ENCODE measurements at regions not wholly inside any gene's neighbourhood (a gene's known extent, or its start where the extent isn't known, plus 50 kb on each side); places are given as distances from the start of the nearest gene placed in this dataset.

GRCh38 chr15:88391006-88391405 lies 76.2 kb downstream of the MRPL46 start:
- peaks cover 0 to under 1% (median under 1%) of the 10 kb centered on the region in 4 experiments; a peak in 1 of 7 replicates for H3K4me1 ChIP-seq (replicated peaks in 1 of 4; ENCODE audit: control insufficient read depth in 3 of 4, insufficient read depth in 4 of 4, low read length in 3 of 4)
- no peak overlapping the region for H3K9ac ChIP-seq (replicated peaks in 1 of 4; ENCODE audit: extremely low read depth in 1 of 4, low read depth in 3 of 4, low read length in 3 of 4)
- no peak overlapping the region for H3K14ac ChIP-seq (ENCODE audit: insufficient read length)
- H3K9me3 ChIP-seq (ENCODE audit: insufficient read depth in 2 of 2, low read depth in 1 of 2, low read length in 1 of 2) = 0 out of 4 replicates have a peak, but pooled peaks cover 0 to 3% of the 10 kb centered on the region in 2 experiments
- H3K4me2 ChIP-seq (ENCODE audit: insufficient read depth in 1 of 2, low read depth in 2 of 2, low read length in 2 of 2) = no peak overlapping the region
- H4K5ac ChIP-seq (ENCODE audit: insufficient read length, low read depth, low read length) = no peak overlapping the region
- no peak overlapping the region for H2BK120ac ChIP-seq (replicated peaks; ENCODE audit: low read depth, low read length)
- H3K56ac ChIP-seq (replicated peaks; ENCODE audit: insufficient read length, low read depth, low read length) = no peak overlapping the region
- no peak overlapping the region for H4K91ac ChIP-seq (replicated peaks; ENCODE audit: insufficient read length, low read length)
- no peaks in the 10 kb centered on the region for H3K79me2 ChIP-seq (ENCODE audit: control insufficient read depth in 1 of 2, insufficient read depth in 2 of 2, low read length in 2 of 2)
- no peak overlapping the region for H3K27ac ChIP-seq (ENCODE audit: low read depth, low read length)
- no peak overlapping the region for H2BK5ac ChIP-seq (ENCODE audit: low read depth, low read length)
- H3K23ac ChIP-seq (ENCODE audit: insufficient read length) = no peak overlapping the region
- DNase-seq (ENCODE audit: low read depth in 1 of 2, low spot score in 2 of 2) (no peak), FAIRE-seq (no peak)
- H3K23me2 ChIP-seq (ENCODE audit: low read depth, low read length) = no peaks in the 10 kb centered on the region
- H2AFZ ChIP-seq (ENCODE audit: low read length) = no peak overlapping the region
- WGBS, 2 experiments (ENCODE audit: extremely low coverage in 1 of 2, insufficient coverage in 1 of 2, insufficient read length in 1 of 2, insufficient replicate concordance in 2 of 2, low coverage in 1 of 2, low lambda C conversion rate in 2 of 2, missing lambda C conversion rate in 1 of 2) = 89% methylated on average over 12 of the region's 12 CpGs; no CpG with 5 or more reads in 1 of the 2 experiments
- no peak overlapping the region; the same call in 1 of the 2 replicates for H4K8ac ChIP-seq (ENCODE audit: extremely low read depth, insufficient read depth, low read length)
- H3K4me3 ChIP-seq (ENCODE audit: extremely low read depth in 1 of 4, insufficient read depth in 2 of 4, low read depth in 3 of 4, low read length in 4 of 4) = no peak overlapping the region
- H3K36me3 ChIP-seq (ENCODE audit: control insufficient read depth in 2 of 4, insufficient read depth in 4 of 4, low read length in 3 of 4) = no peaks in the 10 kb centered on the region
- no peak overlapping the region for H2BK20ac ChIP-seq (ENCODE audit: low read length)
- no peaks in the 10 kb centered on the region; a peak in 1 of 7 replicates for H3K27me3 ChIP-seq (replicated peaks in 1 of 4; ENCODE audit: control insufficient read depth in 3 of 4, extremely low read depth in 1 of 4, insufficient read depth in 3 of 4, low read length in 3 of 4)
- no peaks in the 10 kb centered on the region for H3K79me1 ChIP-seq (ENCODE audit: low read depth, low read length)
- H2BK15ac ChIP-seq (ENCODE audit: low read length) = no peak overlapping the region
- H2AK5ac ChIP-seq (ENCODE audit: low read depth, low read length) = no peak overlapping the region
- CTCF ChIA-PET (ENCODE audit: partially characterized antibody) = interaction anchor here (0.9 to 2.9 kb wide), 2 partner anchors 10 to 60 kb away, joined by 3 to 8 read pairs; no protein-coding TSS in a partner anchor
- POLR2A ChIA-PET (ENCODE audit: partially characterized antibody) = no interaction called here
- no peak overlapping the region for H3K4ac ChIP-seq (replicated peaks; ENCODE audit: insufficient read length, low read depth, low read length)
- no peak overlapping the region for H3K18ac ChIP-seq (ENCODE audit: extremely low read depth, low read length)
- no peak overlapping the region for H2BK12ac ChIP-seq (ENCODE audit: low read depth, low read length)
- H4K20me1 ChIP-seq (replicated peaks in 1 of 2; ENCODE audit: control insufficient read depth in 1 of 2, insufficient read depth in 2 of 2, low read length in 2 of 2) = no peaks in the 10 kb centered on the region
- TF ChIP-seq YY1 (IDR thresholded peaks at IDR 0.05; ENCODE audit: low read depth, low read length) = no peak
- TF ChIP-seq SIRT6 (IDR thresholded peaks at IDR 0.05; ENCODE audit: low read length) = no peak
- TF ChIP-seq, protein P1, sequence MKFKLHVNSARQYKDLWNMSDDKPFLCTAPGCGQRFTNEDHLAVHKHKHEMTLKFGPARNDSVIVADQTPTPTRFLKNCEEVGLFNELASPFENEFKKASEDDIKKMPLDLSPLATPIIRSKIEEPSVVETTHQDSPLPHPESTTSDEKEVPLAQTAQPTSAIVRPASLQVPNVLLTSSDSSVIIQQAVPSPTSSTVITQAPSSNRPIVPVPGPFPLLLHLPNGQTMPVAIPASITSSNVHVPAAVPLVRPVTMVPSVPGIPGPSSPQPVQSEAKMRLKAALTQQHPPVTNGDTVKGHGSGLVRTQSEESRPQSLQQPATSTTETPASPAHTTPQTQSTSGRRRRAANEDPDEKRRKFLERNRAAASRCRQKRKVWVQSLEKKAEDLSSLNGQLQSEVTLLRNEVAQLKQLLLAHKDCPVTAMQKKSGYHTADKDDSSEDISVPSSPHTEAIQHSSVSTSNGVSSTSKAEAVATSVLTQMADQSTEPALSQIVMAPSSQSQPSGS (IDR thresholded peaks at IDR 0.05; ENCODE audit: low read length) = no peak
- TF ChIP-seq KDM5A (IDR thresholded peaks at IDR 0.05; ENCODE audit: low read length) = no peak
- no peak for TF ChIP-seq CBX8 (IDR thresholded peaks at IDR 0.05; ENCODE audit: borderline replicate concordance, low read depth, low read length)
- no peak for TF ChIP-seq EGR1 (IDR thresholded peaks at IDR 0.05; ENCODE audit: borderline replicate concordance, low read depth, low read length)
- no peak for TF ChIP-seq ZNF274 (IDR thresholded peaks at IDR 0.05; ENCODE audit: borderline replicate concordance, extremely low read depth, low read length)
- TF ChIP-seq FOSL1 (IDR thresholded peaks at IDR 0.05; ENCODE audit: insufficient read depth, low read depth, low read length) = no peak
- no peak for TF ChIP-seq CEBPB (IDR thresholded peaks at IDR 0.05; ENCODE audit: low read depth, low read length)
- TF ChIP-seq BACH1 (IDR thresholded peaks at IDR 0.05; ENCODE audit: low read length) = no peak
- no peak for TF ChIP-seq POLR2AphosphoS5 (IDR thresholded peaks at IDR 0.05; ENCODE audit: low read depth, low read length)
- no peak for TF ChIP-seq SP4 (IDR thresholded peaks at IDR 0.05; ENCODE audit: low read length)
- TF ChIP-seq KDM4A (IDR thresholded peaks at IDR 0.05; ENCODE audit: low read depth, low read length, severe bottlenecking) = no peak
- TF ChIP-seq, protein P2, sequence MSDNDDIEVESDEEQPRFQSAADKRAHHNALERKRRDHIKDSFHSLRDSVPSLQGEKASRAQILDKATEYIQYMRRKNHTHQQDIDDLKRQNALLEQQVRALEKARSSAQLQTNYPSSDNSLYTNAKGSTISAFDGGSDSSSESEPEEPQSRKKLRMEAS (IDR thresholded peaks at IDR 0.05) = no peak
